GM21515 (cell line): ENCODE measurements at regions not wholly inside any gene's neighbourhood (a gene's known extent, or its start where the extent isn't known, plus 50 kb on each side); places are given as distances from the start of the nearest gene placed in this dataset.

Source experiments
- ATAC-seq: cut with Tn5 transposase; IDR thresholded peaks from one replicate; pipeline ENCODE4 v1.9.1; 2021; ENCODE audit not compliant: unreplicated experiment

DNA sequence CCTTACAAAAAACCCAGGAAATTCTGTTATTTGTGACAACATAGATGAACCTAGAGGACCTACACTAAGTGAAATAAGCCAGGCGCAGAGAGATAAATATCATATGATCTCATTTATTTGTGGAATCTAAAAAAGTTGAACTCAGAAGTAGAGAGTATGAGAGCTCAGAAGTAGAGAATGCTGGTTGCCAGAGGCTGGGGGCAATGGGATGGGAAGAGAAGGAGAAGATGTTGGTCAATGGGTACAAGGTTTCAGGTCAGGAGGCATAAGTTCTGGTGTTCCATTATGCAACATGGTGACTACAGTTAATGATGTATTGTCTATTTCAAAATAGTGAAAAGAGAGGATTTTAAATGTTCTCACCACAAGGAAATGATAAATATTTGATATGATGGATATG is 259.1 kb upstream of the POU3F1 start:
- no peak for ATAC-seq

DNA sequence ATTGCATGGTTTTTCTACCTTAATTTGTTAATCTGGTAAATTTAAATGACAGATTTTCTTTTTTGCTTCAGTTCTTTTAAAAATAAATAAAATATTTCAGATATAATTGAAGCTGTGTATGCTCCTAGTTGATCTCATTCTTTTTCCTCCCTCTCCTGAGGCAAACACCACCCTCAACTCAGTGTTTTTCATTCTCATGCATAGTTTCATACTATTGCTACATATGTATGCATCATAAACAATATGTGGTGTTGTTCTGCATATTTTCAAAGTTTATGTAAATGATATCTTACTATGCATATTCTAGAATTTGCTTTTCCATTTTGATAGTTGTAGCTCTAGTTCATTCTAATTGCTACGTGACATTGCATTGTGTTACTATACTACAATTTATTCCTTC is 257.2 kb upstream of the POU3F1 start:
- no peak for ATAC-seq

DNA sequence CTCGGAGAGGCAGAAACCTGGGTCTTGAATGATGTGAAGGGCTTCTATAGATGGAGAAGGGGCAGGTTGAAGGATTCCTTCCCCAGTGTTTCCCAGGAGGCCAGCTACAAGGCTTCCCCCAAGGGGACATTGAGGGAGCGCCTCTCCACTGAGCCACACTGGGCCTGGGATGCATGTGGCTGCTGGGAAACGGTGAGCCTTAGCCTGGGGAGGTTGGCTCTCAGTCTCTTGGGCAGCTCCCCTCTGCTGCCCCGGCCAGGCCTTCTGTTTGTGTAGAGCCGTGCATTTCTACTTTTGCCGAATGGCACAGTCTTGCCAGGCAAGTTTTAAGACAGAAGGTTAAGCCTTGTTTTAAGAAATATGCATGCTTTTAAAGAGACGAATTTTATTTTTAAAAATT is 254.4 kb upstream of the POU3F1 start:
- ATAC-seq = no peak

DNA sequence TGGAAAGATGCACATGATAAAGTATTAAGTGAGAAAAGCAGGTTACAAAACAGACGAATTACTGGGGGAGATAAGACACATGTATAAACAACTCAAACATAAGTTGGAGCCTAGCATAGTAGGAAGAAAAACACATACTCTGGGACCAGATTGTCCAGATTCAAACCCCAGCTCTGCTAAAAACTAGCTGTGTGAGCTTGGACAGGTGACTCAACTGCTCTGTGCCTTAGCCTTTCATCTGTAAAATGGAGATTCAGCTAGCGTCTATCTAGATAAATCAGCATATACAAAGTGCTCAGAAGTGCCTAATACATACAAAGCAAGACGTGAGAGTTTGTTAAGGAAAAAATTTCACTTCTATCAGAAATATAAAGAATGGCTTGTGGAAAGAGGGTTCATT is 254.0 kb upstream of the POU3F1 start:
- ATAC-seq = no peak

DNA sequence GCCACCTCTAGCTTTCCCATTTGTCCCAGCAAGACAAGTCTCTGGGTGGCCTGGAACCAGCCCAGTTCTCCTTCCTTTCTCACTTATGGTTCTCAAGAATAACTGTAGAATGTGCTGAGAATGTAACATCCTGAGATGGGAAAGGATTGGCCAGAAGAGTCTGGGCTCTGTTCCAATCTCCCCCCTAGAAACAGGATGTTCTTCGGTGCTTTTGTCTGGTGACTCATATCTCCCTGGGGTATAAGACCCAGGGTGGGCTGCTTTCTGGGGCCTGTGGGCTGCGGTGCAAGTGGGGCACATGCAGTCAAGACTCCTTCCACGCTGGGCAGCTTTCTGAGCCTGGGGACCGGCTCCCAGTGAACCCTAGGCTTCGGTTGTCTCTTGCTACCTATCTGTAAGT is 251.2 kb upstream of the POU3F1 start:
- no peak for ATAC-seq

GRCh38 chr1:38297246-38297645 is 250.7 kb upstream of the POU3F1 start:
- no peak for ATAC-seq

- ATAC-seq = no peak
Observed at GRCh38 chr1:38296047-38296446, 249.5 kb upstream of the POU3F1 start.

DNA sequence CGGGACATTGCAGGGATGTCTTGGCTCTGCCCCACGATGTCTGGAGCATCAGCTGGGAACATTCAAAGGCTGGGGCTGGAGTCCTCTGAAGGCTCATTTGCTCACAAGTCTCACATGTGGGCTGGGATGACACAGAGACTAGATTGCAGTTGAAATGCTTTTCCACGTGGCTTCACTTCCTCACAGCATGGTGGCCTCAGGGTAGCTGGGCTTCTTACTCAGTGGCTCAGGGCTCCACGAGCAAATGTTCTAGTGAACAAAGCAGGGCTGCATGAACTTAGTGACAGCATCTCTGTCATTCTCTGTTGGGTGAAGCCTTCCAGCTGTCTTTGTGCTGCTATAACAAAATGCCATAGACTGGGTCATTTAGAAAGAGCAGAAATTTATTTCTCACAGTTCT is 247.0 kb upstream of the POU3F1 start:
- ATAC-seq = no peak

DNA sequence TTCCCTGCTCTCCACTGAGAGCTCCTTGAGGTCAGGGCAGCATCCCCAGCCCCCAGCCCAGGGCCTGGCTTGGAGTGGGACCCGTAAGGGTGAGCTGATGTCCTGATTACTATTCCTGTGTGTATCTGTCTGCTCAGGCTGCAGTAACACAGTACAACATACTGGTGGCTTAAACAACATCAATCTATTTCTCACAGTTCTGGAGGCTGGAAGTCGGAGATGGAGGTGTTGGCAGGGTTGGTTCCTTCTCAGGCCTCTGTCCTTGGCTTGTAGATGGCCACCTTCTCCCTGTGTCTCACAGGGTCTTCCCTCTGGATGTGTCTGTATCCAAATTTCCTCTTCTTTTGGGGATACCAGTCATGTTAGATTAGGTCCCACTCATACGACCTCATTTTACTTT is 246.4 kb upstream of the POU3F1 start:
- ATAC-seq = no peak

DNA sequence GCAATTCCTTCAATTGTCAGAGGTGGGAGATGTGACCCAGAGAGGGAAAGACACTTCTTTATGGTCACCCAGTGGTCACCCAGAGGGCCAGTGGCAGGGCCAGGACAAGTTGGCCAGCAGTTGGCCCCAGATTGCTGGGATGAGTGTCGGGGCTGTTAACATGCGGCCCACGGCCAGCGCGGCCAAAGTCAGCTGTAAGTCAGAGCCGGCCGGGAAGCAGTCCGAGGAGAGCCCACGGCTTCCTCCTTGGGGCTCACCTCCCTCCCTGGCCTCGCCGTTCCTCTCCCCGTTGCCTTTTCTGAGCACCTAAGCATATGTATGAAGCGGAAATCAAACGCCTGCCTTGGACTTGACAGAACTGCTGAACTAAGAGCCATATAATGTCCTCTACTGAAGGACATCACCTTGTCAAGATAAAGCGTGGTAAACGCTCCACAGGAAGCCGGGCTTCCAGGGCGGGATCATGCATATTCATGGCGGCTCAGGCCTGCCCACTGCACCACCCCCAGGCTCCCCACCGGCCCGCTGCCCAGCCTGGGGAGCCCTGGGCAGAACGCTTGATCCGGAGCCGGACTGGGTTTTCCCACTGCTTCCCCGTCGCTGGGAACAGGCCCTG is 245.4 kb upstream of the POU3F1 start:
- no peak for ATAC-seq

DNA sequence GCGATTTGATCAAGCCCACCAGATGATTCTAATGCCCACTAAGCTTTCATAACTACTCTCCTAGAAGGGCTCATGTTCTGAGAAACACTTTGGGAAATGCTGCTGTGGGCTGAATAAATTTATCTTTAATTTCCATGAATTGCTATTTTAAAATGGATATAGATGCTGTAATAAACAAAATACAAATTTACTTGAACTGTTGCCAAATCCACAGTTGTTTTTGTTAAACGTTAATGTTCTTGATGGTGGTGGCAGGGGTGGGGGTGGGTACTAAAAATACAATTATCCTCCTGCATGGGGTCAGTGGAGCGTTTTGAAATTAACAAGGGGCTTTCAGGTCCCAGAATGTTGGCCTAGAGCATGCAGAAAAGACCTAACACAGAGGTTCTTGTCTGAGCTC is 244.7 kb upstream of the POU3F1 start:
- ATAC-seq = no peak

DNA sequence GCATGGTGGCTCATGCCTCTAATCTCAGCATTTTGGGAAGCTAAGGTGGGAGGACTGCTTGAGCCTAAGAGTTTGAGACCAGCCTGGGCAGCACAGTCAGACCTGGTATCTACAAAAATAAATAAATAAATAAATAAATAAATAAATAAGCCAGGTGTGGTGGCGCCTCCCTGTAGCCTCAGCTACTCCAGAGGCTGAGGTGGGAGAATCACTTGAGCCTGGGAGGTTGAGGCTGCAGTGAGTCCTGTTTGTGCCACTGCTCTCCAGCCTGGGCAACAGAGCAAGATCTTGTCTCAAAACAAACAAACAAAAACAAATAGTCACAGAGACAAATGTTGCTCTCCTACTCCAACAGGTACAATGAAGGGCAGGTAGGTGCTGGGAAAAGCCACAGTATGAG is 242.4 kb upstream of the POU3F1 start:
- no peak for ATAC-seq

- ATAC-seq = no peak
Observed at GRCh38 chr1:38287547-38287946, 241.0 kb upstream of the POU3F1 start.

GRCh38 chr1:38287036-38287435 is 240.4 kb upstream of the POU3F1 start:
- ATAC-seq = no peak

DNA sequence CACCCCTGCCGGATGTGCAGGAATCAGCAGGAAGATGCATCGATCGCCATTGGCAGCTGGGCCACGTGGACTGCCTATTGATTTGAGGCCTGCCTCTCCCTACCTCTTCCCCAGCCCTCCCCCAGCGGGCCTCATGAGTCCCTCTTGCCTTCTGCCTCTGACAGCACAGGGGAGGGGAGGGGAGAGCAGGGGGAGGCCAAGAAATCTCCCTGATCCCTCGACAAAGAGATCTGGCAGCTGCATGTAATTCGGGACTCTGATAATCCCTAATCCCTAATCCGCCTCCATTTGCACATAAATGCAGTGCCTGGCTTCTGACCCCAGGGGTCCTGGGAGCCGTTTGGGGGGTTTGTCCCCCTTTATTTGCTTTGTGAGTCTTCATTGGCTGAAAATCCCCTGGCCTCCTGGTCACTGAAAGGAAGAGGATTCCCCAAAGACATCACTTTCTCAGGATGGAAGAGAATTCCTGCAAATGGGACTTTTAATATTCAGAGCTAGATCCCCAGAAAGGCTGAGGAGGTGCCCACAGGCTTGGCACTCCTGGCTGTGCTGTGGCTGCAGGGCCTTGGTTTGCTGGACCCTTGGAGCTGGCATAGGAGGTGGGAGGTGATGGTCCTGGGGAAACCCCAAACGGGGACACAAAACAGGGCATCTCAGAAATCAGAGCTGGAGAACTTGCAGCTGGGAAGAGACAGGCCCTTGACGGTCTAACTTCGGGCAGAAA is 239.4 kb upstream of the POU3F1 start:
- ATAC-seq = no peak

DNA sequence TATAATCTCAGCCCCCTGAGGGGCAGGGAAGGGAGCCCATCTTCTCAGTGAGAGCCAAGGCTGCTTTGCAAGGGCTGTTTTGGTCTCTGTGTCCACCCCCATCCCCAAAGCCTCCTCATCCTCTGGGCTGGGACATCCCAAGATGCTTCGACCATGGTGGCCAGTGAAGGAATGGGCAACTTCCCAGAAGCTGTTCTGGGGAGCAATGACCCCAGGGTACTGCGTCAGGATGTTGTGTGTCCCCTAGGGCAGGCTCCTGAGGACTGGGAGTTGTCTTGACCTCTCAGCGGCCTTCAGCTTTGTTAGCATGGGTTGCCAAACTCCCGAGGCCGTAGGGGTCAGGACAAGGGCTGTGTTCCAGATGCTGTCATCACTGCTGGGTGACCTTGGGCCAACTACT is 238.4 kb upstream of the POU3F1 start:
- no peak for ATAC-seq

DNA sequence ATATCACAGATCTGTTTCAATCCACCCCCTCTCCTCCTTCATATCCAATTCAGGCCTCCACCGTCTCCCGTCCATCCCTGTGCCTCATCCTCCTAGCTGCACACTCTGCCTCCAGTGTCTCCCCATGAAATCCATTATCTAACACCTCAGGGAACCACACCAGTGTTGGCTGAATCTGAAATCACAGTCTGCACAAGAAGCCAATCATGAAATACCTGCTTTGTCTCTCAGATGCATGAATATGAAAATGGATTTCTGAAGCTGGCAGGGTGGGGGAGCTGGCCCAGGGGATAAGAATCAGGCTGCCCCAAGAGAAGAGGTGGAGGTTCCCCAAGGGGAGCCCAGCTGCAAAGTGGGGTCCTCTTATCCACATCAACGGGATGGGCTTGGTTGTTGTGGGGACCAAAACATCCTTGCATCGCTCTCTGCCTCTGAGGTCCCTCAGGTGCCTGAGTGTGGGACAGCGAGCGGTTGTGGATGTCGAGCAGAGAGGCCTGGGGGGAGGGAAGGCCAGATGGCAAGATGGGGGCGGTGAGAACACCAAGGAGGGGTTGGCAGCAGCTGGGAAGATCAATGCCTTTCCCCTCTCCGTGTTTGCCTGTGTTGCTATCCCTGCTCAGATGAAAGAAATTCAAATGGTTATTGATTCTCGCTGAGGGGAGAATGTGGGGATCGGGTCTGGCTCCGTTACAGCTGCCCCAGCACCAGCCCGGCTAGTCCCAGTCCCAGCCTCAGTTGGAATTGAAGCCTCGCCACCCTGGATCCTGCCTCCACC is 237.3 kb upstream of the POU3F1 start:
- ATAC-seq = no peak

DNA sequence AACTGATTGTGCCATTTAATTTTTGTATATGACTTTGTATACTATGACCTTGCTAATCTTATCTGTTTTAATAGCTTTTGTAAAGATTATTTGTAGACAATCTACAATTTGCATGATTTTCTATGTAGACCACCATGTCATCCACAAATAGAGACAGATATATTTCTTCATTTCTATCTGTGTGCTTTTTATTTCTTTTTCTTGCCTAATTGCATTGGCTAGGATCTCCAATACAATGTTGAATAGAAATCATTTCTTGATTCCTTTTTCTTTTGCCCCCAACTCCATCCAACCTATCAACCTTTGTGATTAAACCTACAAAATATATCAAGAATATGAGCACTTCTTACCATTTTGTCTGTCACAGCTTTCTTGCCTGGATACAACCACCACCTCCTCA is 232.6 kb upstream of the POU3F1 start:
- no peak for ATAC-seq

GRCh38 chr1:38277646-38278045 is 231.1 kb upstream of the POU3F1 start:
- ATAC-seq = no peak

- ATAC-seq = no peak
Observed at GRCh38 chr1:38275960-38276359, 229.4 kb upstream of the POU3F1 start.

- ATAC-seq = no peak
Observed at GRCh38 chr1:38274974-38275373, 228.4 kb upstream of the POU3F1 start.

- no peak for ATAC-seq
Observed at GRCh38 chr1:38273196-38273804, 226.7 kb upstream of the POU3F1 start.
